Naive thymus-derived CD4-positive, alpha-beta T cell (primary cell): ENCODE measurements at regions not wholly inside any gene's neighbourhood (a gene's known extent, or its start where the extent isn't known, plus 50 kb on each side); places are given as distances from the start of the nearest gene placed in this dataset.

Experiments used
- ATAC-seq: fragments of 150-1000 bp; cut with Tn5 transposase; 2 replicates; pipeline ENCODE4 v1.10.0; 2021; ENCODE audit warnings: mild to moderate bottlenecking, moderate library complexity
- CTCF ChIA-PET: fragments of 350-600 bp; sonication (Branson Sonifier 250); formaldehyde crosslinking; loops from one replicate; lab custom pipeline; 2021; ENCODE audit warnings: antibody characterized with exemption; lab: Charles Lee
- POLR2A ChIA-PET: fragments of 350-600 bp; sonication (Branson Sonifier 250); formaldehyde crosslinking; loops from one replicate; lab custom pipeline; 2021; ENCODE audit warnings: antibody characterized with exemption, inconsistent platforms; lab: Charles Lee
- DNase-seq, 9 donors: peaks; one replicate each; pipeline versions ENCODE4 v3.0.0 to v3.0.0-alpha.2; 2020 to 2022; ENCODE audit warnings: mixed read lengths in 1 of 9
- H3K27ac ChIP-seq: one replicate; pipeline ENCODE4 v1.7.0; 2013; ENCODE audit warnings: mild to moderate bottlenecking, low read depth, low read length, moderate library complexity
- H3K27me3 ChIP-seq, 2 donors: one replicate each; pipeline ENCODE4 v1.7.0; 2013; ENCODE audit warnings: low read length in 2 of 2, mild to moderate bottlenecking in 2 of 2, moderate library complexity in 2 of 2; ENCODE audit not compliant: control insufficient read depth in 2 of 2, insufficient read depth in 2 of 2
- H3K36me3 ChIP-seq, 3 experiments: 1 replicate in 2 of 3; 2 replicates in 1 of 3; pipeline ENCODE4 v1.7.0; 2013; ENCODE audit warnings: low read length in 3 of 3, mild to moderate bottlenecking in 3 of 3, moderate library complexity in 1 of 3; ENCODE audit not compliant: insufficient read depth in 3 of 3, control insufficient read depth in 2 of 3
- H3K4me1 ChIP-seq, 2 donors: one replicate each; pipeline ENCODE4 v1.7.0; 2013; ENCODE audit warnings: low read length in 2 of 2, mild to moderate bottlenecking in 2 of 2, moderate library complexity in 1 of 2; ENCODE audit not compliant: control insufficient read depth in 2 of 2, insufficient read depth in 2 of 2
- H3K4me3 ChIP-seq: 2 replicates; pipeline ENCODE4 v1.7.0; 2013; ENCODE audit warnings: mild to moderate bottlenecking, low read length
- H3K9me3 ChIP-seq, 3 experiments: 1 replicate in 2 of 3; 2 replicates in 1 of 3; pipeline ENCODE4 v1.7.0; 2013; ENCODE audit warnings: low read length in 3 of 3; ENCODE audit not compliant: control insufficient read depth in 2 of 3
- H3K27ac Mint-ChIP-seq, 9 donors: one replicate each; pipeline ENCODE4 v1.8.0; 2020 to 2022; ENCODE audit warnings: mixed read lengths in 9 of 9, mild to moderate bottlenecking in 8 of 9, moderate library complexity in 5 of 9, inconsistent platforms in 2 of 9
- H3K27me3 Mint-ChIP-seq, 5 donors: one replicate each; pipeline ENCODE4 v1.8.0; 2021 to 2022; ENCODE audit warnings: mixed read lengths in 5 of 5, mild to moderate bottlenecking in 1 of 5
- H3K36me3 Mint-ChIP-seq, 5 donors: one replicate each; pipeline ENCODE4 v1.8.0; 2020 to 2022; ENCODE audit warnings: mixed read lengths in 5 of 5, mild to moderate bottlenecking in 3 of 5, inconsistent platforms in 1 of 5
- H3K4me1 Mint-ChIP-seq, 7 donors: one replicate each; pipeline ENCODE4 v1.8.0; 2020 to 2022; ENCODE audit warnings: mixed read lengths in 7 of 7, mild to moderate bottlenecking in 3 of 7, inconsistent platforms in 1 of 7
- H3K4me3 Mint-ChIP-seq, 10 donors: one replicate each; pipeline ENCODE4 v1.8.0; 2020 to 2022; ENCODE audit warnings: mild to moderate bottlenecking in 10 of 10, mixed read lengths in 10 of 10, moderate library complexity in 6 of 10, inconsistent platforms in 2 of 10
- H3K9me3 Mint-ChIP-seq, 11 donors: one replicate each; pipeline ENCODE4 v1.8.0; 2020 to 2022; ENCODE audit warnings: mixed read lengths in 11 of 11, mild to moderate bottlenecking in 4 of 11, inconsistent platforms in 1 of 11, moderate library complexity in 1 of 11
- intact Hi-C, 2 donors: fragments of 100-400 bp; cut with micrococcal nuclease; formaldehyde crosslinking; loops; one replicate each; pipeline ENCODE4 v1.15.1; 2023

GRCh38 chr2:181203916-181204315, 223.5 kb downstream of the UBE2E3 start:
- H3K36me3 Mint-ChIP-seq: peaks cover 27 to 81% (median 48%) of the 10 kb centered on the region in 5 donors
- Histone ChIP-seq H3K27me3 (no peaks in the 10 kb centered on the region), H3K27ac (no peak overlapping the region), H3K4me3 (no peak overlapping the region), H3K9me3 (peaks cover 0 to 17% (median 5%) of the 10 kb centered on the region in 3 experiments), H3K4me1 (peaks cover 2 to 5% of the 10 kb centered on the region in 2 donors), H3K36me3 (no peaks in the 10 kb centered on the region)
- H3K4me3 Mint-ChIP-seq: no peak overlapping the region
- DNase-seq (no peak), ATAC-seq (no peak)
- H3K9me3 Mint-ChIP-seq: peaks cover 10 to 56% (median 32%) of the 10 kb centered on the region in 11 donors
- H3K27me3 Mint-ChIP-seq: no peaks in the 10 kb centered on the region
- intact Hi-C loops: no loop called here
- peaks cover 16 to 29% (median 23%) of the 10 kb centered on the region in 7 donors for H3K4me1 Mint-ChIP-seq
- peak overlapping the region in 1 of 9 donors; percentile 20 for H3K27ac Mint-ChIP-seq
- CTCF ChIA-PET: interaction anchor here (0.6 kb wide), 3 partner anchors 21 to 236 kb away, joined by 3 read pairs; no protein-coding TSS in a partner anchor
- POLR2A ChIA-PET: interaction anchor here (1.4 kb wide), 1 partner anchor 14 kb away, joined by 3 read pairs; no protein-coding TSS in a partner anchor

- Histone ChIP-seq H3K4me1 (peaks cover 8% of the 10 kb centered on the region in 2 donors), H3K36me3 (no peaks in the 10 kb centered on the region), H3K9me3 (no peaks in the 10 kb centered on the region), H3K4me3 (no peak overlapping the region), H3K27me3 (no peaks in the 10 kb centered on the region), H3K27ac (no peak overlapping the region)
- intact Hi-C loops: no loop called here
- H3K4me1 Mint-ChIP-seq: peaks cover 4 to 39% (median 17%) of the 10 kb centered on the region in 7 donors
- H3K9me3 Mint-ChIP-seq: peaks cover 0 to 21% (median 9%) of the 10 kb centered on the region in 11 donors
- POLR2A ChIA-PET: interaction anchor here (0.6 to 1.6 kb wide), 3 partner anchors 13 to 74 kb away, joined by 3 to 4 read pairs (median 3); no protein-coding TSS in a partner anchor
- DNase-seq: no peak
- H3K36me3 Mint-ChIP-seq: peaks cover 7 to 50% (median 16%) of the 10 kb centered on the region in 5 donors
- no peak overlapping the region for H3K4me3 Mint-ChIP-seq
- H3K27me3 Mint-ChIP-seq: no peaks in the 10 kb centered on the region
- H3K27ac Mint-ChIP-seq: peak overlapping the region in 4 of 9 donors; percentile 47 to 79 (median 68)
- CTCF ChIA-PET: no interaction called here
- no peak for ATAC-seq
Measured at GRCh38 chr2:181218401-181218821, 238.0 kb downstream of the UBE2E3 start.

DNA sequence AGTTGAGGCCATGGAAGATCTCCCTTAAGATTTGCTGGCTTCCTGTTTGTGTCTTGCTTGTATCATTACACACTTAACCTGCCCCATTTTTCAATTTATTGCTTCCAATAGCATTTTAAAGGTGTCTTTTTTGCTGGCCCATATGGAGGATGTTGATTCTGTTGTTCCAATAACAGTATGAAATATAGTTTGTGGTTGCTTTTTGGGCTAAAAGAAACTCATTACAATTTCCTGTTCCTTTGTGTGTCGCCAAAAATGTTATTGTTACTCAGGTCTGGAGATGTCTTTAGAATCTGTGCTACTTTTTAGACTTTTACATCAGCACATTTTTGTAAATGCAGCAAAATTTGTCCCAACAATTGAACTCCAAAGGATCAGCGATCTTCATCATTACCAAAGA, 234.0 kb upstream of the ITGA4 start:
- Mint-ChIP-seq H3K27ac (peak overlapping the region; percentile 57 to 97 (median 88)), H3K27me3 (no peaks in the 10 kb centered on the region), H3K4me3 (peak overlapping the region in 9 of 10 donors; percentile 58 to 84 (median 66)), H3K4me1 (peaks cover 7 to 64% (median 37%) of the 10 kb centered on the region in 7 donors), H3K9me3 (peaks cover 0 to 28% (median 11%) of the 10 kb centered on the region in 11 donors), H3K36me3 (peaks cover 18 to 68% (median 37%) of the 10 kb centered on the region in 5 donors)
- intact Hi-C loops: loop anchor here (1.0 to 5.0 kb wide), 4 partner anchors 25 to 234 kb away; partner anchors contain the start of gene ITGA4 (in 1 of the 2)
- no peaks in the 10 kb centered on the region for H3K36me3 ChIP-seq
- H3K27me3 ChIP-seq: no peaks in the 10 kb centered on the region
- H3K9me3 ChIP-seq: no peaks in the 10 kb centered on the region
- DNase-seq (peak in 6 of 9 donors; percentile 13 to 54 (median 44)), ATAC-seq (no peak)
- H3K4me3 ChIP-seq: peak overlapping the region; percentile 0
- peak overlapping the region; percentile 4 for H3K27ac ChIP-seq
- ChIA-PET CTCF (interaction anchor here (0.9 kb wide), 1 partner anchor 13 kb away, joined by 3 read pairs; no protein-coding TSS in a partner anchor), POLR2A (interaction anchor here (1.0 to 1.1 kb wide), 2 partner anchors 14 to 231 kb away, joined by 4 read pairs; no protein-coding TSS in a partner anchor)
- peaks cover 25% of the 10 kb centered on the region in 2 donors for H3K4me1 ChIP-seq

- DNase-seq (peak in 2 of 9 donors; percentile 26 to 28), ATAC-seq (peak; percentile 50)
- H3K4me3 ChIP-seq: no peak overlapping the region
- Mint-ChIP-seq H3K9me3 (peaks cover 0 to 25% (median 11%) of the 10 kb centered on the region in 11 donors), H3K4me3 (peak overlapping the region in 9 of 10 donors; percentile 30 to 84 (median 58)), H3K4me1 (peaks cover 8 to 55% (median 37%) of the 10 kb centered on the region in 7 donors), H3K27ac (peak overlapping the region; percentile 78 to 97 (median 88)), H3K27me3 (no peaks in the 10 kb centered on the region), H3K36me3 (peaks cover 18 to 62% (median 37%) of the 10 kb centered on the region in 5 donors)
- no peak overlapping the region for H3K27ac ChIP-seq
- intact Hi-C loops: loop anchor here (1.0 to 5.0 kb wide), 6 partner anchors 52 to 232 kb away; partner anchors contain the start of gene ITGA4 (in 1 of the 2)
- ChIA-PET POLR2A (no interaction called here), CTCF (interaction anchor here (0.6 kb wide), 1 partner anchor 21 kb away, joined by 3 read pairs; no protein-coding TSS in a partner anchor)
- no peaks in the 10 kb centered on the region for H3K27me3 ChIP-seq
- no peaks in the 10 kb centered on the region for H3K36me3 ChIP-seq
- no peaks in the 10 kb centered on the region for H3K9me3 ChIP-seq
- peaks cover 25% of the 10 kb centered on the region in 2 donors for H3K4me1 ChIP-seq
Measured at GRCh38 chr2:181224866-181225265, 232.3 kb upstream of the ITGA4 start.

DNA sequence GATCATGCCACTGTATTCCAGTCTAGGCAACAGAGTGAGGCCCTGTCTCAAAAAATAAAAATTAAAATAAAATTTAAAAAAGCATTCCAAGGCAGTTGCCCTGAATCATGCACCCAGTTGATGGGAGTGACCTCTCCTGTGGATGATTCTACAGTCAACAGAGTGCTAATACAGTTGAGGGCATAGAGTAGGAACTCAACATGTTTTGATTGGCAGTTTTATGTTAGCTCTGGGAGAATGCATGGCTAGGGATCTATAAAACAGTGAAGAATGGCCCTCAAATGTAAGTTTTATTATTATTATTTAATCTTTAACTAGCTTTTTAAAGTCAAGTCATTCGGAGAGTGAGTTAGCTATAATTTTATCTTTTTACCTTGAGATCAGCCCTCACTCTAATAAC, 228.5 kb upstream of the ITGA4 start:
- Histone ChIP-seq H3K27me3 (no peaks in the 10 kb centered on the region), H3K4me3 (no peak overlapping the region), H3K36me3 (no peaks in the 10 kb centered on the region), H3K9me3 (no peaks in the 10 kb centered on the region), H3K4me1 (peaks cover 14 to 15% of the 10 kb centered on the region in 2 donors), H3K27ac (no peak overlapping the region)
- H3K4me3 Mint-ChIP-seq: no peak overlapping the region
- H3K27me3 Mint-ChIP-seq: no peaks in the 10 kb centered on the region
- H3K4me1 Mint-ChIP-seq: peaks cover 4 to 36% (median 19%) of the 10 kb centered on the region in 7 donors
- peaks cover 0 to 13% (median 3%) of the 10 kb centered on the region in 11 donors for H3K9me3 Mint-ChIP-seq
- ChIA-PET CTCF (interaction anchor here (1.1 kb wide), 1 partner anchor 228 kb away, joined by 3 read pairs; no protein-coding TSS in a partner anchor), POLR2A (interaction anchor here (0.8 to 1.3 kb wide), 5 partner anchors 28 to 124 kb away, joined by 3 to 4 read pairs (median 3); no protein-coding TSS in a partner anchor)
- ATAC-seq (no peak), DNase-seq (no peak)
- H3K36me3 Mint-ChIP-seq: peaks cover 13 to 47% (median 26%) of the 10 kb centered on the region in 5 donors
- H3K27ac Mint-ChIP-seq: no peak overlapping the region
- intact Hi-C loops: no loop called here

- ATAC-seq (no peak), DNase-seq (no peak)
- H3K36me3 Mint-ChIP-seq: peaks cover 12 to 46% (median 27%) of the 10 kb centered on the region in 5 donors
- H3K4me1 Mint-ChIP-seq: peaks cover 2 to 29% (median 14%) of the 10 kb centered on the region in 7 donors
- ChIA-PET CTCF (no interaction called here), POLR2A (no interaction called here)
- no peaks in the 10 kb centered on the region for H3K27me3 ChIP-seq
- H3K36me3 ChIP-seq: no peaks in the 10 kb centered on the region
- H3K27ac ChIP-seq: no peak overlapping the region
- peaks cover 0 to 11% (median 3%) of the 10 kb centered on the region in 11 donors for H3K9me3 Mint-ChIP-seq
- H3K9me3 ChIP-seq: no peaks in the 10 kb centered on the region
- H3K4me3 Mint-ChIP-seq: no peak overlapping the region
- H3K27me3 Mint-ChIP-seq: no peaks in the 10 kb centered on the region
- intact Hi-C loops: no loop called here
- no peak overlapping the region for H3K27ac Mint-ChIP-seq
- H3K4me3 ChIP-seq: no peak overlapping the region
- H3K4me1 ChIP-seq: peaks cover 0 to 2% of the 10 kb centered on the region in 2 donors
Measured at GRCh38 chr2:181231151-181231550, 226.0 kb upstream of the ITGA4 start.
